ENCODE measurements at regions not wholly inside any gene's neighbourhood (a gene's known extent, or its start where the extent isn't known, plus 50 kb on each side); places are given as distances from the start of the nearest gene placed in this dataset.

DNA sequence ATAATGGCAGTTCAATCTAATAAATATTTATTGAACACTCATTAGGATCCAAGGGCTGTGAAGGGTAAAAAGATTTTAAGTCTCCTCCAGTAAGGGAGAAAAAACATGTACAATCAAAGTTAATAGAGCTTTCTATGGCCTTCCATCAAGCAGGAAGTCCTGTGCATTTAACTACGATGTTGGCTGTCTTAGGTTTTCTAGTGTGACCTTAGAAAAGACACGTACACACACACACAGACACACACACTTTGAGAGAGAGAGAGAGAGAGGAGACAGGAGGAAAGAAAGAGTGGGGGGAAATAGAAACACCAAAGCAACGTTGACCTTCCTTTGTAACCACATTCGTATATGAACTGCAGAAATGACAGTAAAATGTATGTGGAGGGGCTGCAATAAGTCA lies 126.1 kb upstream of the TMC3 start:
- TF ChIP-seq, protein P1, sequence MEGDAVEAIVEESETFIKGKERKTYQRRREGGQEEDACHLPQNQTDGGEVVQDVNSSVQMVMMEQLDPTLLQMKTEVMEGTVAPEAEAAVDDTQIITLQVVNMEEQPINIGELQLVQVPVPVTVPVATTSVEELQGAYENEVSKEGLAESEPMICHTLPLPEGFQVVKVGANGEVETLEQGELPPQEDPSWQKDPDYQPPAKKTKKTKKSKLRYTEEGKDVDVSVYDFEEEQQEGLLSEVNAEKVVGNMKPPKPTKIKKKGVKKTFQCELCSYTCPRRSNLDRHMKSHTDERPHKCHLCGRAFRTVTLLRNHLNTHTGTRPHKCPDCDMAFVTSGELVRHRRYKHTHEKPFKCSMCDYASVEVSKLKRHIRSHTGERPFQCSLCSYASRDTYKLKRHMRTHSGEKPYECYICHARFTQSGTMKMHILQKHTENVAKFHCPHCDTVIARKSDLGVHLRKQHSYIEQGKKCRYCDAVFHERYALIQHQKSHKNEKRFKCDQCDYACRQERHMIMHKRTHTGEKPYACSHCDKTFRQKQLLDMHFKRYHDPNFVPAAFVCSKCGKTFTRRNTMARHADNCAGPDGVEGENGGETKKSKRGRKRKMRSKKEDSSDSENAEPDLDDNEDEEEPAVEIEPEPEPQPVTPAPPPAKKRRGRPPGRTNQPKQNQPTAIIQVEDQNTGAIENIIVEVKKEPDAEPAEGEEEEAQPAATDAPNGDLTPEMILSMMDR (IDR thresholded peaks at IDR 0.05) = no peak
- no peak for TF ChIP-seq EZH2 (IDR thresholded peaks at IDR 0.05)

All from neural progenitor cell (in vitro differentiated cells).